ENCODE measurements at regions not wholly inside any gene's neighbourhood (a gene's known extent, or its start where the extent isn't known, plus 50 kb on each side); places are given as distances from the start of the nearest gene placed in this dataset.

DNA sequence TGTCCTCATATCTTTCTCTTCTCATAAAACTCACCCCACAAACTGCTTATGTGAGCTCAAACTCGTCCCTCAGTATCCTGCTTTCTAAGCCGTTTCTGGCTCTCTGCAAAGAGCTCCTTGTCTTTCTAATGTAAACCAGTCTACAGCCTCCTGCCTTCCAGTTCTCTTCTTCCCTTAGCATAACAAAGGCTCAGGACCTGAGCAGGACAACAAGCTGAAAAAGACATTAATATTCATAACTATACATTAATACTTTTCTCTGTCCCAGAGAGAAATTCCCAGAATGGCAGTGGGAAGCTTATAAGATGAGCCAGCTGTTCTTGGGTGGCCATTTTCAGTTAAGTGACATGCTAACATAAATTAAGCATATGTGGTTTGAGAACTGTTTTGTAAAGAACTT is 207.0 kb upstream of the TCF21 start:
- TF ChIP-seq, protein P1, sequence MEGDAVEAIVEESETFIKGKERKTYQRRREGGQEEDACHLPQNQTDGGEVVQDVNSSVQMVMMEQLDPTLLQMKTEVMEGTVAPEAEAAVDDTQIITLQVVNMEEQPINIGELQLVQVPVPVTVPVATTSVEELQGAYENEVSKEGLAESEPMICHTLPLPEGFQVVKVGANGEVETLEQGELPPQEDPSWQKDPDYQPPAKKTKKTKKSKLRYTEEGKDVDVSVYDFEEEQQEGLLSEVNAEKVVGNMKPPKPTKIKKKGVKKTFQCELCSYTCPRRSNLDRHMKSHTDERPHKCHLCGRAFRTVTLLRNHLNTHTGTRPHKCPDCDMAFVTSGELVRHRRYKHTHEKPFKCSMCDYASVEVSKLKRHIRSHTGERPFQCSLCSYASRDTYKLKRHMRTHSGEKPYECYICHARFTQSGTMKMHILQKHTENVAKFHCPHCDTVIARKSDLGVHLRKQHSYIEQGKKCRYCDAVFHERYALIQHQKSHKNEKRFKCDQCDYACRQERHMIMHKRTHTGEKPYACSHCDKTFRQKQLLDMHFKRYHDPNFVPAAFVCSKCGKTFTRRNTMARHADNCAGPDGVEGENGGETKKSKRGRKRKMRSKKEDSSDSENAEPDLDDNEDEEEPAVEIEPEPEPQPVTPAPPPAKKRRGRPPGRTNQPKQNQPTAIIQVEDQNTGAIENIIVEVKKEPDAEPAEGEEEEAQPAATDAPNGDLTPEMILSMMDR (IDR thresholded peaks at IDR 0.05; ENCODE audit: insufficient read depth, low read depth, low read length) = no peak
- no peak for TF ChIP-seq EZH2 (IDR thresholded peaks at IDR 0.05; ENCODE audit: insufficient read depth, low read length)
